HepG2 (cell line): ENCODE measurements at regions not wholly inside any gene's neighbourhood (a gene's known extent, or its start where the extent isn't known, plus 50 kb on each side); places are given as distances from the start of the nearest gene placed in this dataset.

Experiments
- ATAC-seq: fragments of 200-7000 bp; cut with Tn5 transposase; 3 replicates; pipeline ENCODE4 v1.9.1; 2020; ENCODE audit warnings: mild to moderate bottlenecking, moderate library complexity
- BruUV-seq: library from RNA; stranded (reverse); fragments of 400-500 nt; replicated peaks from 2 replicates; lab custom pipeline; 2021; lab: Mats Ljungman, UMichigan
- CTCF ChIA-PET: fragments of 300-600 bp; formaldehyde crosslinking; extraction: SDS; loops from one replicate; lab custom pipeline; 2021; ENCODE audit warnings: low total read pairs, inconsistent platforms, low intra/inter-chr PET ratio; lab: Yijun Ruan, JAX
- POLR2A ChIA-PET: fragments of 350-600 bp; sonication (Branson Sonifier 250); formaldehyde crosslinking; loops from one replicate; lab custom pipeline; 2020; ENCODE audit warnings: antibody characterized with exemption, inconsistent platforms; lab: Yijun Ruan, JAX
- DNase-seq: peaks from one replicate; pipeline ENCODE4 v3.0.0-alpha.2; 2015; ENCODE audit warnings: low spot score
- FAIRE-seq: peaks from 3 replicates; lab custom pipeline; 2011; peaks lifted over from hg19 to GRCh38; lab: Jason Lieb, UNC
- H2AFZ ChIP-seq: one replicate; pipeline ENCODE4 v1.6.1; 2011; ENCODE audit warnings: low read length, inconsistent platforms
- H3K27ac ChIP-seq: fragments of 300-600 bp; 3 replicates; pipeline ENCODE4 v1.8.0; 2011; ENCODE audit warnings: mixed run types, mild to moderate bottlenecking, mixed read lengths, low read length, inconsistent platforms; ENCODE audit not compliant: insufficient read depth; ENCODE audit errors: extremely low read length
- H3K27me3 ChIP-seq, 2 experiments: fragments of 200-600 bp in 1 of 2; 2 replicates in 1 of 2; 3 replicates in 1 of 2; pipeline versions ENCODE4 v1.6.0 to v1.8.0; 2011; ENCODE audit warnings: low read length in 2 of 2, mild to moderate bottlenecking in 2 of 2, moderate library complexity in 2 of 2, inconsistent platforms in 1 of 2; ENCODE audit not compliant: insufficient read depth in 2 of 2, control insufficient read depth in 1 of 2
- H3K36me3 ChIP-seq, 2 experiments: fragments of 200-600 bp in 1 of 2; replicated peaks in 1 of 2; 2 replicates in 1 of 2; 3 replicates in 1 of 2; pipeline versions ENCODE4 v1.5.1 to v1.8.0; 2011; ENCODE audit warnings: low read length in 2 of 2, inconsistent platforms in 1 of 2; ENCODE audit not compliant: insufficient read depth in 2 of 2, control insufficient read depth in 1 of 2
- H3K4me1 ChIP-seq: 2 replicates; pipeline ENCODE4 v1.5.1; 2012; ENCODE audit warnings: low read length, inconsistent platforms; ENCODE audit not compliant: insufficient read depth
- H3K4me2 ChIP-seq: 2 replicates; pipeline ENCODE4 v1.6.0; 2011; ENCODE audit warnings: low read depth, low read length, inconsistent platforms
- H3K4me3 ChIP-seq, 3 experiments: fragments of 200-600 bp in 1 of 3; sonication (generic), shearing (Covaris generic) in 1 of 3; replicated peaks in 1 of 3; 2 replicates each; pipeline ENCODE4 v1.5.1; 2011 to 2016; ENCODE audit warnings: low read length in 3 of 3, inconsistent platforms in 2 of 3, low read depth in 2 of 3, mild to moderate bottlenecking in 2 of 3, control low read depth in 1 of 3, mixed read lengths in 1 of 3; ENCODE audit not compliant: insufficient read depth in 1 of 3
- H3K79me2 ChIP-seq: one replicate; pipeline ENCODE4 v1.6.1; 2011; ENCODE audit warnings: low read length, inconsistent platforms; ENCODE audit not compliant: insufficient read depth
- H3K9ac ChIP-seq: 2 replicates; pipeline ENCODE4 v1.6.0; 2011; ENCODE audit warnings: mild to moderate bottlenecking, low read depth, low read length, inconsistent platforms; ENCODE audit not compliant: insufficient read depth
- H3K9me3 ChIP-seq: 2 replicates; pipeline ENCODE4 v1.5.1; 2012; ENCODE audit warnings: mild to moderate bottlenecking, low read length
- H4K20me1 ChIP-seq: 2 replicates; pipeline ENCODE4 v1.6.0; 2011; ENCODE audit warnings: inconsistent platforms, mild to moderate bottlenecking, low read length, moderate library complexity; ENCODE audit not compliant: insufficient read depth
- CHD2 ChIP-seq: IDR thresholded peaks from 2 replicates; pipeline ENCODE4 v1.6.1; 2011; ENCODE audit warnings: low read depth, low read length, improper control_type of control experiment
- MXI1 ChIP-seq: IDR thresholded peaks from 3 replicates; pipeline ENCODE4 v1.6.1; 2012; ENCODE audit warnings: low read depth, low read length, inconsistent platforms, borderline replicate concordance
- SRSF9 ChIP-seq: fragments of 200-400 bp; formaldehyde crosslinking; IDR thresholded peaks from 2 replicates; pipeline ENCODE4 v1.6.1; 2018; ENCODE audit warnings: borderline replicate concordance, mild to moderate bottlenecking, low read depth, low read length; ENCODE audit not compliant: insufficient read depth, poor library complexity, severe bottlenecking
- STAT6 ChIP-seq: sonication (generic); formaldehyde crosslinking; IDR thresholded peaks from 2 replicates; pipeline ENCODE4 v1.4.0; 2020; ENCODE audit warnings: missing genetic modification reagents, mild to moderate bottlenecking, borderline replicate concordance
- TFAP4 ChIP-seq: sonication (generic); IDR thresholded peaks from 2 replicates; pipeline ENCODE4 v1.6.1; 2016; ENCODE audit warnings: low read depth, borderline replicate concordance
- ZFP1 ChIP-seq: IDR thresholded peaks from 2 replicates; pipeline ENCODE4 v1.6.1; 2016
- ZMYM2 ChIP-seq: sonication (generic); formaldehyde crosslinking; IDR thresholded peaks from 2 replicates; pipeline ENCODE4 v1.8.0; 2022; ENCODE audit warnings: mild to moderate bottlenecking, missing genetic modification reagents
- ZNF101 ChIP-seq: sonication (generic); formaldehyde crosslinking; IDR thresholded peaks from 2 replicates; pipeline ENCODE4 v1.4.0; 2020; ENCODE audit warnings: mild to moderate bottlenecking, low read depth, missing genetic modification reagents, borderline replicate concordance
- ZNF34 ChIP-seq: sonication (generic); formaldehyde crosslinking; IDR thresholded peaks from 2 replicates; pipeline ENCODE4 v1.4.0; 2020; ENCODE audit warnings: mild to moderate bottlenecking, missing genetic modification reagents, borderline replicate concordance
- ZNF549 ChIP-seq: sonication (generic); formaldehyde crosslinking; IDR thresholded peaks from 2 replicates; pipeline ENCODE4 v1.5.0; 2020; ENCODE audit warnings: missing genetic modification reagents
- ZNF563 ChIP-seq: sonication (generic); formaldehyde crosslinking; IDR thresholded peaks from 2 replicates; pipeline ENCODE4 v1.8.0; 2022; ENCODE audit warnings: mild to moderate bottlenecking, moderate library complexity, missing genetic modification reagents
- whole genome bisulfite sequencing: methylation state at CpG from one replicate; pipeline ENCODE4 v1.1.6; 2017; ENCODE audit warnings: low lambda C conversion rate; 5-methylcytosine and 5-hydroxymethylcytosine counted together
- in situ Hi-C: cut with HindIII; loops from 2 replicates; pipeline ENCODE4 v1.10.0; 2017; ENCODE audit warnings: low pct_unique_long_range_greater_than_20kb; ENCODE audit not compliant: extremely low pct_ligation_motif_present
- intact Hi-C: fragments of 100-400 bp; cut with micrococcal nuclease; formaldehyde crosslinking; loops from one replicate; pipeline ENCODE4 v1.10.0; 2022; ENCODE audit not compliant: unreplicated experiment

GRCh38 chr3:17945018-17945798, 202.8 kb upstream of the TBC1D5 start:
- no peaks in the 10 kb centered on the region for H3K9me3 ChIP-seq
- no peak for FAIRE-seq
- CTCF ChIA-PET: no interaction called here
- TF ChIP-seq CHD2: no peak
- no peak for TF ChIP-seq TFAP4
- TF ChIP-seq ZNF563 (CRISPR knock-in tag): no peak
- no peak for TF ChIP-seq ZMYM2
- TF ChIP-seq SRSF9: no peak
- no peak for TF ChIP-seq ZFP1 (CRISPR knock-in tag)
- no peak for TF ChIP-seq ZNF549 (CRISPR knock-in tag)
- TF ChIP-seq STAT6 (CRISPR knock-in tag): no peak
- TF ChIP-seq MXI1: no peak
- TF ChIP-seq ZNF34: no peak
- TF ChIP-seq ZNF101 (CRISPR knock-in tag): no peak
- TF ChIP-seq, all 625 proteins: peak for 0
- no TSS peak for BruUV-seq
- no peak overlapping the region for H3K9ac ChIP-seq
- H4K20me1 ChIP-seq: no peaks in the 10 kb centered on the region
- 8% methylated on average over 2 of the region's 2 CpGs for WGBS
- DNase-seq (no peak), ATAC-seq (no peak)
- H3K79me2 ChIP-seq: no peaks in the 10 kb centered on the region
- in situ Hi-C loops: no loop called here
- no peaks in the 10 kb centered on the region for H3K4me1 ChIP-seq
- H3K36me3 ChIP-seq: no peaks in the 10 kb centered on the region
- no peak overlapping the region for H3K27ac ChIP-seq
- H3K4me2 ChIP-seq: no peak overlapping the region
- H2AFZ ChIP-seq: no peak overlapping the region
- intact Hi-C loops: no loop called here
- H3K27me3 ChIP-seq: no peaks in the 10 kb centered on the region; a peak in 1 of 5 replicates
- POLR2A ChIA-PET: no interaction called here
- H3K4me3 ChIP-seq: no peak overlapping the region
